ENCODE measurements at regions not wholly inside any gene's neighbourhood (a gene's known extent, or its start where the extent isn't known, plus 50 kb on each side); places are given as distances from the start of the nearest gene placed in this dataset.

- DNase-seq, result peak; percentile 26
Measured at GRCh38 chr7:21099432-21099831, 312.7 kb upstream of the SP8 start.

- DNase-seq, result no peak
Measured at GRCh38 chr7:21099955-21100354, 313.3 kb upstream of the SP8 start.

GRCh38 chr7:21101541-21101940, 314.9 kb upstream of the SP8 start:
- DNase-seq, result no peak

- DNase-seq, result no peak
Measured at GRCh38 chr7:21103426-21104123, 316.9 kb upstream of the SP8 start.

- no peak for DNase-seq
Measured at GRCh38 chr7:21104124-21104500, 317.4 kb upstream of the SP8 start.

- DNase-seq, result no peak
Measured at GRCh38 chr7:21106296-21106732, 319.6 kb upstream of the SP8 start.

- DNase-seq, result no peak
Measured at GRCh38 chr7:21107101-21107500, 320.4 kb upstream of the SP8 start.

GRCh38 chr7:21108182-21108581, 319.7 kb upstream of the SP4 start:
- DNase-seq, result no peak

- DNase-seq, result no peak
Measured at GRCh38 chr7:21113609-21114415, 314.1 kb upstream of the SP4 start.

- DNase-seq, result no peak
Measured at GRCh38 chr7:21123586-21123985, 304.3 kb upstream of the SP4 start.

- no peak for DNase-seq
Measured at GRCh38 chr7:21125297-21125696, 302.6 kb upstream of the SP4 start.

- DNase-seq, result no peak
Measured at GRCh38 chr7:21128062-21128817, 299.6 kb upstream of the SP4 start.

- DNase-seq, result no peak
Measured at GRCh38 chr7:21131897-21132296, 296.0 kb upstream of the SP4 start.

GRCh38 chr7:21134631-21135030, 293.3 kb upstream of the SP4 start:
- peak; percentile 39 for DNase-seq

GRCh38 chr7:21135437-21135836, 292.4 kb upstream of the SP4 start:
- no peak for DNase-seq

GRCh38 chr7:21137640-21138039, 290.2 kb upstream of the SP4 start:
- no peak for DNase-seq

- peak; percentile 58 for DNase-seq
Measured at GRCh38 chr7:21140622-21141021, 287.3 kb upstream of the SP4 start.

- DNase-seq, result peak; percentile 31
Measured at GRCh38 chr7:21141476-21141875, 286.4 kb upstream of the SP4 start.

GRCh38 chr7:21142081-21142480, 285.8 kb upstream of the SP4 start:
- peak; percentile 96 for DNase-seq

GRCh38 chr7:21146642-21147423, 281.1 kb upstream of the SP4 start:
- no peak for DNase-seq

- DNase-seq, result peak; percentile 63
Measured at GRCh38 chr7:21149809-21150208, 278.1 kb upstream of the SP4 start.

- DNase-seq, result peak; percentile 54
Measured at GRCh38 chr7:21154614-21155013, 273.3 kb upstream of the SP4 start.

GRCh38 chr7:21159506-21159905, 268.4 kb upstream of the SP4 start:
- peak; percentile 29 for DNase-seq
